DOHH2 (cell line): ENCODE measurements at regions not wholly inside any gene's neighbourhood (a gene's known extent, or its start where the extent isn't known, plus 50 kb on each side); places are given as distances from the start of the nearest gene placed in this dataset.

Source experiments
- EZH2phosphoT487 ChIP-seq: fragments of 200-600 bp; sonication (generic); IDR thresholded peaks from 2 replicates; pipeline ENCODE4 v1.6.1; 2017; ENCODE audit warnings: borderline replicate concordance, mild to moderate bottlenecking, antibody characterized with exemption, low read length, moderate library complexity, mixed read lengths
- TF ChIP-seq, protein P1 (sequence below): fragments of 200-600 bp; sonication (generic); IDR thresholded peaks from one replicate; pipeline ENCODE4 v1.5.1; 2014; ENCODE audit warnings: antibody characterized with exemption, mild to moderate bottlenecking, low read depth, low read length; ENCODE audit not compliant: poor library complexity, severe bottlenecking

DNA sequence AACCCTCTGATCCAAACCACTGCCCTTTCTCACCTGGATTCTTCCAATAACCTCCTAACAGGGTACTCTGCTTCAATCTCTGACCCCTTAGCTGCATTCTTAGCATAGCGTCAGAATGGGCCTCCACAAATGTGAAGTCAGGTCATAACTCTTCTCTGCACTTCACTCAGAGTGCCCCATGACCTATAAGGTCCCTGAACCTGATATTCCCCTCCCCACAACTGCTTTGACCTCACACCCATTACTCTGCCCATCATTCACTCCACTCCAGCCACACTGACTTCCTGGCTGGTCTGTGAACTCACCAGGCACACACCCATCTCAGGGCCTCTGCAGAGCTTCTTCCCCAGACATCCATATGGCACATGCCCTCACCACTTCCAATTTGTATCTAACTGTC is 141.9 kb downstream of the ZNF281 start:
- TF ChIP-seq, protein P1, sequence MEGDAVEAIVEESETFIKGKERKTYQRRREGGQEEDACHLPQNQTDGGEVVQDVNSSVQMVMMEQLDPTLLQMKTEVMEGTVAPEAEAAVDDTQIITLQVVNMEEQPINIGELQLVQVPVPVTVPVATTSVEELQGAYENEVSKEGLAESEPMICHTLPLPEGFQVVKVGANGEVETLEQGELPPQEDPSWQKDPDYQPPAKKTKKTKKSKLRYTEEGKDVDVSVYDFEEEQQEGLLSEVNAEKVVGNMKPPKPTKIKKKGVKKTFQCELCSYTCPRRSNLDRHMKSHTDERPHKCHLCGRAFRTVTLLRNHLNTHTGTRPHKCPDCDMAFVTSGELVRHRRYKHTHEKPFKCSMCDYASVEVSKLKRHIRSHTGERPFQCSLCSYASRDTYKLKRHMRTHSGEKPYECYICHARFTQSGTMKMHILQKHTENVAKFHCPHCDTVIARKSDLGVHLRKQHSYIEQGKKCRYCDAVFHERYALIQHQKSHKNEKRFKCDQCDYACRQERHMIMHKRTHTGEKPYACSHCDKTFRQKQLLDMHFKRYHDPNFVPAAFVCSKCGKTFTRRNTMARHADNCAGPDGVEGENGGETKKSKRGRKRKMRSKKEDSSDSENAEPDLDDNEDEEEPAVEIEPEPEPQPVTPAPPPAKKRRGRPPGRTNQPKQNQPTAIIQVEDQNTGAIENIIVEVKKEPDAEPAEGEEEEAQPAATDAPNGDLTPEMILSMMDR, result no peak
- no peak for TF ChIP-seq EZH2phosphoT487
